Thymus (tissue), 11 donors: ENCODE measurements at regions not wholly inside any gene's neighbourhood (a gene's known extent, or its start where the extent isn't known, plus 50 kb on each side); places are given as distances from the start of the nearest gene placed in this dataset.

Experiments
- DNase-seq, 9 donors: peaks; one replicate each; pipeline ENCODE4 v3.0.0-alpha.2; 2013; ENCODE audit warnings: low spot score in 9 of 9, low read depth in 6 of 9, missing footprints in 1 of 9
- H3K27ac ChIP-seq, 2 donors: one replicate each; pipeline ENCODE4 v1.5.1; 2013; ENCODE audit warnings: control low read depth in 1 of 2, low read depth in 1 of 2, low read length in 1 of 2, mild to moderate bottlenecking in 1 of 2, moderate library complexity in 1 of 2
- H3K27me3 ChIP-seq, 2 donors: one replicate each; pipeline ENCODE4 v1.5.1; 2013; ENCODE audit warnings: low read length in 1 of 2; ENCODE audit not compliant: control insufficient read depth in 2 of 2, insufficient read depth in 1 of 2
- H3K36me3 ChIP-seq, 2 donors: one replicate each; pipeline ENCODE4 v1.5.1; 2013; ENCODE audit warnings: low read length in 1 of 2, mild to moderate bottlenecking in 1 of 2, moderate library complexity in 1 of 2; ENCODE audit not compliant: control insufficient read depth in 2 of 2, insufficient read depth in 2 of 2
- H3K4me1 ChIP-seq, 2 donors: one replicate each; pipeline ENCODE4 v1.5.1; 2013; ENCODE audit warnings: low read length in 2 of 2; ENCODE audit not compliant: control insufficient read depth in 2 of 2, insufficient read depth in 2 of 2
- H3K4me3 ChIP-seq, 2 donors: one replicate each; pipeline ENCODE4 v1.5.1; 2013; ENCODE audit warnings: low read length in 2 of 2, control low read depth in 1 of 2, mild to moderate bottlenecking in 1 of 2
- H3K9me3 ChIP-seq, 2 donors: one replicate each; pipeline ENCODE4 v1.5.1; 2013; ENCODE audit warnings: low read length in 1 of 2, mild to moderate bottlenecking in 1 of 2; ENCODE audit not compliant: control insufficient read depth in 2 of 2, insufficient read depth in 1 of 2
- WGBS: extraction: QIAGEN DNeasy Blood & Tissue Kit; methylation state at CpG from one replicate; pipeline ENCODE4 v1.1.7; 2013; 5-methylcytosine and 5-hydroxymethylcytosine counted together
- donor health status: healthy.

- 93% methylated on average over 2 of the region's 2 CpGs for WGBS
- Histone ChIP-seq H3K9me3 (no peaks in the 10 kb centered on the region), H3K4me1 (no peaks in the 10 kb centered on the region), H3K27ac (no peak overlapping the region), H3K27me3 (no peaks in the 10 kb centered on the region), H3K36me3 (no peaks in the 10 kb centered on the region), H3K4me3 (no peak overlapping the region)
- no peak for DNase-seq
These were observed 95.0 kb downstream of the TLR5 start for GRCh38 chr1:223048026-223048425.

DNA sequence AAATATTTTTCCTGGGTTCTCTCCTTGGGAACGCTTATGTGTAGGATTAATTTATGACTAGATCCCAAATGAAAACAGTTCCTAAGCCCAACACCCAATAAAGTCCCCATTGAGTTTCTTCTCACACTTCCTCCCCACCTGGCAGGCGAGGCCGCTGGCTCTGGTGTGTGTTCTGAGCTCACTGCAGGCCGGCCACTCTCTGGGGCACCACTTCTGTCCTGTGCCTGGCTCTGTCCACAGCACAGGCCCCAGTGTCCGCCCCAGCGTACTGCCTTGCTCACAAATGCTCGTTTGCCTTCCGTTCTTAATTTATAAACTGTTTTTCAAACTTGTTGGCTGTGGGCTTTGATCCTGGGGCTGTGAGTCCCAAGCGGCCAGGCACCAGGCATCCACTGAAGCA is 90.6 kb downstream of the TLR5 start:
- no peaks in the 10 kb centered on the region for H3K9me3 ChIP-seq
- no peak overlapping the region for H3K4me3 ChIP-seq
- WGBS, result 97% methylated on average over 9 of the region's 9 CpGs
- H3K4me1 ChIP-seq, result no peaks in the 10 kb centered on the region
- no peak overlapping the region for H3K27ac ChIP-seq
- H3K36me3 ChIP-seq, result no peaks in the 10 kb centered on the region
- DNase-seq, result no peak
- no peaks in the 10 kb centered on the region for H3K27me3 ChIP-seq

GRCh38 chr1:223052931-223053330 is 90.1 kb downstream of the TLR5 start:
- no peak for DNase-seq
- Histone ChIP-seq H3K9me3 (no peaks in the 10 kb centered on the region), H3K4me1 (no peaks in the 10 kb centered on the region), H3K27me3 (no peaks in the 10 kb centered on the region), H3K36me3 (no peaks in the 10 kb centered on the region), H3K4me3 (no peak overlapping the region), H3K27ac (no peak overlapping the region)
- WGBS, result 93% methylated on average over 5 of the region's 5 CpGs

DNA sequence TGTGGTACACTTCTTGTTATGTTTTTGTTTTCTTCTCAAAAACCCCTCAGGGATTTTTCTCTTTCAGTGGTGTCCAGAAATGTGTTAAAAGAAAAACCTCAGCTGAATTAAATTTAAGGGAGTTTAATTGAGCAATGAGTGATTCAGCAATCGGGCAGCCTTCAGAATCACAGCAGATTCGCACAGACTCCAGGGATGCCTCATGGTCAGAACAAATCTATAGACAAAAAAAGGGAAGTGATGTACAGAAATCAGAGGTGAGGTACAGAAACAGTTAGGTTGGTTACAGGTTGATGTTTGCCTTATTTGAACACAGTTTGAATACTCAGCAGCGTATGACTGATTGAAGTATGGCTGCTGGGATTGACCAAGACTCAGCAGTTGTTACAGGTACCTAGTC is 86.2 kb downstream of the TLR5 start:
- Histone ChIP-seq H3K27ac (no peak overlapping the region), H3K4me3 (no peak overlapping the region), H3K27me3 (no peaks in the 10 kb centered on the region), H3K36me3 (no peaks in the 10 kb centered on the region), H3K4me1 (no peaks in the 10 kb centered on the region), H3K9me3 (no peaks in the 10 kb centered on the region)
- no peak for DNase-seq
- 95% methylated on average over 3 of the region's 3 CpGs for WGBS

- no peak overlapping the region for H3K27ac ChIP-seq
- H3K4me1 ChIP-seq, result no peaks in the 10 kb centered on the region
- H3K9me3 ChIP-seq, result no peaks in the 10 kb centered on the region
- no peaks in the 10 kb centered on the region for H3K27me3 ChIP-seq
- H3K36me3 ChIP-seq, result no peaks in the 10 kb centered on the region
- no peak for DNase-seq
- no peak overlapping the region for H3K4me3 ChIP-seq
- WGBS, result 96% methylated on average over 4 of the region's 4 CpGs
These were observed 85.4 kb downstream of the TLR5 start for GRCh38 chr1:223057569-223058093.
